AG04449 (cell line): ENCODE measurements at regions not wholly inside any gene's neighbourhood (a gene's known extent, or its start where the extent isn't known, plus 50 kb on each side); places are given as distances from the start of the nearest gene placed in this dataset.

Experiments used
- CTCF ChIA-PET: fragments of 350-600 bp; formaldehyde crosslinking; extraction: SDS; loops from one replicate; lab custom pipeline; 2021; ENCODE audit warnings: antibody characterized with exemption; lab: Yijun Ruan, JAX
- POLR2A ChIA-PET: fragments of 400-600, 350-600 bp; formaldehyde crosslinking; extraction: SDS; loops from one replicate; lab custom pipeline; 2020; ENCODE audit warnings: antibody characterized with exemption, inconsistent platforms; lab: Yijun Ruan, JAX
- DNase-seq: peaks from one replicate; pipeline ENCODE4 v3.0.0-alpha.2; 2010; ENCODE audit warnings: low read depth, low spot score
- H3K4me3 ChIP-seq: 2 replicates; pipeline ENCODE4 v1.5.1; 2011; ENCODE audit warnings: low read depth, mild to moderate bottlenecking, control low read depth, low read length
- CTCF ChIP-seq: IDR thresholded peaks from one replicate; pipeline ENCODE4 v1.5.1; 2011; ENCODE audit warnings: mild to moderate bottlenecking, moderate library complexity, low read length, control low read depth, inconsistent platforms; ENCODE audit not compliant: insufficient read depth; ENCODE audit errors: missing control alignments

DNA sequence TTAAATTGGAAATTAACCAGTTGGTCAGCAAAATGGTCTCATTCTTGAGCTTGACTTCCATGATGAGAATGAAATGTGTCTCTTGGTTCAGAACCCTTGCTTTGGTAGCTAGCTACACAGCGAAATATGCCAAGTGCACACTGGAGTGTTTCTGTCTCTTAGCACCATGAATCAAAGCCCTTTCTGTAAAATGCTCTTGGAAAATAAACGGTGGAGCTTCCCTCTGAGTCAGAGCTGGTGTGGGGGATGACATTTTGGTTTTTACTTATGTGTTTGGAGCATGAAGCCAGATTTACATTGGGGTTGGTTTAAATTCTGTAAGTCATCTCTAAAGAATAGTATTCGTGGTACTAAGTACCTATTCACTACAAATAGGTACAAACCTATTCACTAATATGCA, 85.1 kb upstream of the NANOGP8 start:
- ChIA-PET POLR2A (no interaction called here), CTCF (no interaction called here)
- no peak for DNase-seq
- no peak overlapping the region for H3K4me3 ChIP-seq
- TF ChIP-seq CTCF: no peak

- peak; percentile 46 for DNase-seq
These were observed 83.4 kb upstream of the NANOGP8 start for GRCh38 chr15:35168464-35168863.

DNA sequence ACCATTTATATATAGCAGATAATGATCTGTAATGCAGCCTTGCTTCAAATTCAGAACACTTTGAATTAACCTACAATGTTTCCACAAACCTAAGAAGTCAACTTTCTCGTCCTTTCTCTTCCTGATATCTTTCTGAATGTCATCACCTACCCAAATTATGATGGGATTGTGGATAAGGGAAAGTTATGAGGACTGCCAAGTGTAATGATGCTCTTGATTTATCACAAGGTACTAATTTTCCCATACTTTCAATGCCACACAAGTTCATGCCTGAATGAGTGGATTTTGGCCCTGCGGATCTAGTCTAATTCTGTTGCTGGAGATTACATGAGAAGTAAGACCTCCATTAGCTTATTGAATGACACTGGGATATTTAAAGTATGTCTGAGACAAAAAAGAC, 82.6 kb upstream of the NANOGP8 start:
- POLR2A ChIA-PET: no interaction called here
- TF ChIP-seq CTCF: no peak
- CTCF ChIA-PET: interaction anchor here (1.1 kb wide), 1 partner anchor 20 kb away, joined by 3 read pairs; no protein-coding TSS in a partner anchor
- no peak for DNase-seq
- no peak overlapping the region for H3K4me3 ChIP-seq

More at GRCh38 chr15:35168464-35168863, 83.4 kb upstream of the NANOGP8 start:
- POLR2A ChIA-PET: no interaction called here
- TF ChIP-seq CTCF: no peak
- H3K4me3 ChIP-seq: no peak overlapping the region; the same call in 1 of the 2 replicates
- CTCF ChIA-PET: interaction anchor here (1.7 kb wide), 1 partner anchor 23 kb away, joined by 3 read pairs; no protein-coding TSS in a partner anchor

DNA sequence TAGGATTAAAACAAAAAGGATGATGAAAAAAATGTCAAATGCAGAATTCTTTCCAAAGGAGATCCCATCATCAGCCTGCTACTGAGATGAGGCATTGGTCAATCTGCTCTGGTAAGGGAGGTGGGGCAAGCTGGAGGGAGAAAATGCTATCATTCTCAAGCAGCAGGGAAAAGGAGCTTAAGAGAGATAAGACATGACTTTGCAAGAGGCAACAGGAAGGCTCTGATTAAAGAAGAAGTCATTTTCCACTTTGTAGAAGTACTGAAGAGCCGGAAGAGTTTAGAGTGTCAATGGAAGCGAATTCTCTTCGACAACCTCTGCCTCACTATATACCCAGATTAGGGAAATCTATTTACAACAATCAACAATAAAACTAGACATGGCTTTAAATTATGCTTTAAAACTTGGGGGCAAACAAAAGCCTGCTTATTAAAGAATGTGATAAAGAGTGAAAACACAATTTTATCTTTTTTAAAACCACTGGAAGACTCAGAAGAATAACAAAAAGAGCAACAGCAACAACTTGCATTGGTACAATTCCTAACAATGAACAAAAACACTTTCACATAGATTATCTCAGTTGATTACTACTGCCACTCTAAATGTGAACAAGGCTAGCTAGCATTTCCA, 81.8 kb upstream of the NANOGP8 start:
- no peak overlapping the region for H3K4me3 ChIP-seq
- no peak for TF ChIP-seq CTCF
- ChIA-PET CTCF (interaction anchor here (1.1 kb wide), 1 partner anchor 21 kb away, joined by 3 read pairs; no protein-coding TSS in a partner anchor), POLR2A (no interaction called here)
- no peak for DNase-seq

DNA sequence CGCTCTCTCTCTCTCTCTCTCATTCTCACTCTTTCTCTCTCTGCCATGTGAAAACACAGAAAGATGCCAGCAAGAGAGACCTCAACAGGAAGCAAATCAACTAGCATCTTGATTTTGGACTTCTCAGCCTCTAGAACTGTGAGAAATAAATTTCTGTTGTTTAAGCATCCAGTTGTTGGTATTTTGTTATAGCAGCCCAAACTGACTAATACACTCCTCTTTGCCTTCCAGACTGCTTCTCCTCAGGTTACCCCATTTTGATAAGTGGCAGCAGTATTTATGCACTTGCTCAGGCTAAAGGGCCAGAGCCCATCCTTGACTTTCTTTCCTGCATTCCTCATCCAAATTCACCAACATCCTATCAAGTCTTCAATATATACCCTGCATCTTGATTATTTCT, 76.6 kb upstream of the NANOGP8 start:
- CTCF ChIA-PET: no interaction called here
- TF ChIP-seq CTCF: no peak
- POLR2A ChIA-PET: no interaction called here
- DNase-seq: no peak
- no peak overlapping the region for H3K4me3 ChIP-seq

DNA sequence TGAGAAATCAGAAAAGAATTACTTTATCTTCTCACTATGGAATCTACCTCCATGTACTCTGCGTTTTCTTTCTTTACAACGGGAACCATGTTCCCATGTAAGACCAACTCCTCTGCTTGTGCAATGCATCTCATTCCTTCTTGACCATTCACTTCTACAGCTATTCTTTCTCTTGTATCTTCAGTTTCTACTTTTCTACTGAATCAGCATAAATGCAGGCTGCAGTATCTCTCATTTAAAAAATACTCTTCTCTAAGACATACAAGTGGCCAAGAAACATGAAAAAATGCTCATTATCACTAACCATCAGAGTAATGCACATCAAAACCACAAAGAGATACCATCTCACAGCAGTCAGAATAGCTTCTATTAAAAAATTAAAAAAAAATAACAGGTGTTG, 74.1 kb upstream of the NANOGP8 start:
- DNase-seq: no peak
- no peak for TF ChIP-seq CTCF
- ChIA-PET CTCF (no interaction called here), POLR2A (no interaction called here)
- no peak overlapping the region for H3K4me3 ChIP-seq
